Common myeloid progenitor, CD34-positive (primary cell): ENCODE measurements at regions not wholly inside any gene's neighbourhood (a gene's known extent, or its start where the extent isn't known, plus 50 kb on each side); places are given as distances from the start of the nearest gene placed in this dataset.

Source experiments
- CTCF ChIA-PET: fragments of 350-600 bp; sonication (Branson Sonifier 250); formaldehyde crosslinking; loops from one replicate; lab custom pipeline; 2021; ENCODE audit warnings: antibody characterized with exemption; lab: Charles Lee
- POLR2A ChIA-PET: fragments of 350-600 bp; sonication (Branson Sonifier 250); formaldehyde crosslinking; loops from one replicate; lab custom pipeline; 2021; ENCODE audit warnings: antibody characterized with exemption; lab: Charles Lee
- DNase-seq, 3 donors: peaks; one replicate each; pipeline versions ENCODE4 v3.0.0 to v3.0.0-alpha.2; 2013
- H3K27ac ChIP-seq, 2 experiments: 1 replicate in 1 of 2; 2 replicates in 1 of 2; pipeline ENCODE4 v1.7.0; 2013; ENCODE audit warnings: inconsistent platforms in 2 of 2, low read length in 2 of 2, mild to moderate bottlenecking in 2 of 2, low read depth in 1 of 2, moderate library complexity in 1 of 2; ENCODE audit not compliant: severe bottlenecking in 2 of 2, insufficient read depth in 1 of 2, poor library complexity in 1 of 2
- H3K27me3 ChIP-seq, 5 experiments: replicated peaks in 2 of 5; 1 replicate in 3 of 5; 2 replicates in 2 of 5; pipeline versions ENCODE4 v1.6.1 to v1.7.0; 2013; ENCODE audit warnings: low read length in 4 of 5, mild to moderate bottlenecking in 2 of 5, moderate library complexity in 2 of 5, inconsistent platforms in 1 of 5; ENCODE audit not compliant: insufficient read depth in 5 of 5, control insufficient read depth in 4 of 5
- H3K36me3 ChIP-seq, 4 experiments: 1 replicate in 2 of 4; 2 replicates in 2 of 4; pipeline versions ENCODE4 v1.6.1 to v1.7.0; 2013; ENCODE audit warnings: low read length in 3 of 4, control low read depth in 1 of 4, mild to moderate bottlenecking in 1 of 4; ENCODE audit not compliant: control insufficient read depth in 4 of 4, insufficient read depth in 4 of 4
- H3K4me1 ChIP-seq, 4 experiments: 1 replicate in 3 of 4; 2 replicates in 1 of 4; pipeline versions ENCODE4 v1.6.1 to v1.7.1; 2013; ENCODE audit warnings: low read length in 3 of 4, mild to moderate bottlenecking in 3 of 4, control low read depth in 1 of 4, inconsistent platforms in 1 of 4, moderate library complexity in 1 of 4; ENCODE audit not compliant: control insufficient read depth in 4 of 4, insufficient read depth in 4 of 4; ENCODE audit errors: control extremely low read depth in 1 of 4
- H3K4me3 ChIP-seq, 7 experiments: 1 replicate in 4 of 7; 2 replicates in 3 of 7; pipeline versions ENCODE4 v1.5.1 to v1.7.0; 2013; ENCODE audit warnings: mild to moderate bottlenecking in 7 of 7, low read length in 6 of 7, moderate library complexity in 6 of 7, inconsistent platforms in 2 of 7, low read depth in 2 of 7, control low read depth in 1 of 7; ENCODE audit not compliant: insufficient read depth in 4 of 7, control insufficient read depth in 1 of 7; ENCODE audit errors: extremely low read depth in 1 of 7
- H3K9me3 ChIP-seq, 5 experiments: 1 replicate in 4 of 5; 2 replicates in 1 of 5; pipeline versions ENCODE4 v1.6.1 to v1.7.1; 2013; ENCODE audit warnings: low read length in 4 of 5, mild to moderate bottlenecking in 2 of 5, inconsistent platforms in 1 of 5, low read depth in 1 of 5, moderate library complexity in 1 of 5; ENCODE audit not compliant: control insufficient read depth in 4 of 5, insufficient read depth in 2 of 5; ENCODE audit errors: control extremely low read depth in 1 of 5
- WGBS: methylation state at CpG from one replicate; pipeline ENCODE4 v1.1.5; 2013; ENCODE audit not compliant: insufficient coverage; 5-methylcytosine and 5-hydroxymethylcytosine counted together

- Histone ChIP-seq H3K36me3 (no peaks in the 10 kb centered on the region), H3K4me1 (no peaks in the 10 kb centered on the region), H3K27me3 (no peaks in the 10 kb centered on the region), H3K27ac (no peak overlapping the region), H3K9me3 (no peaks in the 10 kb centered on the region), H3K4me3 (no peak overlapping the region)
- POLR2A ChIA-PET, result no interaction called here
- no CpG with 5 or more reads among the region's 2 CpGs for WGBS
- DNase-seq, result no peak
- CTCF ChIA-PET, result no interaction called here
Observed at GRCh38 chrX:121831601-121832000, 784.2 kb downstream of the GLUD2 start.

GRCh38 chrX:121832446-121832845 is 785.0 kb downstream of the GLUD2 start:
- Histone ChIP-seq H3K27ac (no peak overlapping the region), H3K4me1 (no peaks in the 10 kb centered on the region), H3K4me3 (no peak overlapping the region), H3K27me3 (no peaks in the 10 kb centered on the region), H3K9me3 (no peaks in the 10 kb centered on the region), H3K36me3 (no peaks in the 10 kb centered on the region)
- CTCF ChIA-PET, result no interaction called here
- WGBS, result no CpG with 5 or more reads among the region's 1 CpG
- no peak for DNase-seq
- POLR2A ChIA-PET, result no interaction called here

DNA sequence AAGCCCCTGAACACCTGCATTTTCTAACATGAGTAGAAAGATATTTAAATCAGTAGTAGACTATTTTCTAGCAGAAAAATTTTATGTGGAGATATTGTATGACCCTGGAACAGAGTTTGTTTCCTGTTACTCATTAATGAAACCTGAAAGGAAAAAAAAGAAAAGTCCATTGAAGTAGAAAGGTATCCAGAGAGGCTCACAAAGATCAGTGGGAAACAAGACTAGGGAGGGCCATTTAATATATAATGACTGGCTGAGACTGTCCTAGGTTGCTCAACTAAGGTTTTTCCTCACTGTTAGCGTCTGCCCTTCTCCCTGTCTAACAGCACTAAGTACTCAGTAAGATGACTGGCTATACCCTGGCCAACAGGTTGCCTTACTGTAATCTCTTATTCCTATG is 788.6 kb downstream of the GLUD2 start:
- no peak for DNase-seq
- ChIA-PET POLR2A (no interaction called here), CTCF (no interaction called here)
- Histone ChIP-seq H3K9me3 (no peaks in the 10 kb centered on the region), H3K4me3 (no peak overlapping the region), H3K4me1 (no peaks in the 10 kb centered on the region), H3K27me3 (no peaks in the 10 kb centered on the region), H3K27ac (no peak overlapping the region), H3K36me3 (no peaks in the 10 kb centered on the region)
- WGBS, result no CpG with 5 or more reads among the region's 1 CpG

- CTCF ChIA-PET, result no interaction called here
- Histone ChIP-seq H3K36me3 (no peaks in the 10 kb centered on the region), H3K9me3 (no peaks in the 10 kb centered on the region), H3K4me3 (no peak overlapping the region), H3K4me1 (no peaks in the 10 kb centered on the region), H3K27me3 (no peaks in the 10 kb centered on the region), H3K27ac (no peak overlapping the region)
- WGBS, result no CpG with 5 or more reads among the region's 2 CpGs
- DNase-seq, result no peak
- POLR2A ChIA-PET, result no interaction called here
Observed at GRCh38 chrX:121851033-121851432, 803.6 kb downstream of the GLUD2 start.

- no peaks in the 10 kb centered on the region for H3K27me3 ChIP-seq
- H3K36me3 ChIP-seq, result no peaks in the 10 kb centered on the region
- DNase-seq, result no peak
- H3K27ac ChIP-seq, result no peak overlapping the region
- CTCF ChIA-PET, result no interaction called here
- no peaks in the 10 kb centered on the region for H3K4me1 ChIP-seq
- H3K4me3 ChIP-seq, result no peak overlapping the region
- WGBS, result 88% methylated on average over 24 of the region's 27 CpGs
- POLR2A ChIA-PET, result no interaction called here
- H3K9me3 ChIP-seq, result no peaks in the 10 kb centered on the region
Observed at GRCh38 chrX:121853762-121854613, 806.6 kb downstream of the GLUD2 start.

- Histone ChIP-seq H3K4me3 (no peak overlapping the region), H3K27ac (no peak overlapping the region), H3K4me1 (no peaks in the 10 kb centered on the region), H3K36me3 (no peaks in the 10 kb centered on the region), H3K27me3 (no peaks in the 10 kb centered on the region), H3K9me3 (no peaks in the 10 kb centered on the region)
- ChIA-PET CTCF (no interaction called here), POLR2A (no interaction called here)
- 87% methylated on average over 5 of the region's 5 CpGs for WGBS
- DNase-seq, result no peak
Observed at GRCh38 chrX:121854614-121854911, 807.2 kb downstream of the GLUD2 start.

DNA sequence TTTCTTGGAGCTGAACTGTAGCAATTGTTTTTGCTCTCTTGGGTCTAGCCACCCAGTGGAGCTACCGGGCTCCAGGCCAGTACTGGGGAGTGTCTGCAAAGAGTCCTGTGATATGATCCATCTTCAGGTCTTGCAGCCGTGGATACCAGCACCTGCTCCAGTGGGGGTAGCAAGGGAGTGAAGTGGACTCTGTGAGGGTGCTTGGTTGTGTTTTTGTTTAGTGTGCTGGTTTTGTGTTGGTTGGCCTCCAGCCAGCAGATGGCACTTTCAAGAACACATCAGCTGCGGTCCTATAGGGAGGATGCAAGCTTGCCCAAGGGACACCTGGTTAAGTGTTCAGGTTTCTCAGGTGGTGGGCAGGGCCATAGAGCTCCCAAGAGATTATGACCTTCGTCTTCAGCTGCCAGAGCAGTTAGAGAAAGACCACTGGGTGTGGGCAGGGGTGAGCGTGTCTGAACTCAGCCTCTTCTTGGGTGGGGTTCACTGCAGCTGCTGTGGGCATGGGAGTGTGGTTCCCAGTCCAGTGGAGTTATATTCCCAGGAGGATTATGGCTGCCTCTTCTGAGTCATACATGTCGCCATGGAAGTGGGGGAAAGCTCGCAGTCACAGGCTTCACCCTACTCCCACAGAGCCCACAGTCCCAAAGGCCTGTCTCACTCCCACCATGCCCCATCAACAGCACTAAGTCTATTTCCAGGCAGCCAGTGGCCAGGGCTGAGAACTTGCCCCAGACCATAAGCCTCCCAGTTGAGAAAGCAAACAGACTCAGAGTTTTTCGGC is 811.6 kb downstream of the GLUD2 start:
- H3K36me3 ChIP-seq, result no peaks in the 10 kb centered on the region
- no peaks in the 10 kb centered on the region for H3K9me3 ChIP-seq
- no peaks in the 10 kb centered on the region for H3K4me1 ChIP-seq
- no peaks in the 10 kb centered on the region for H3K27me3 ChIP-seq
- CTCF ChIA-PET, result no interaction called here
- WGBS, result 85% methylated on average over 7 of the region's 8 CpGs
- H3K27ac ChIP-seq, result no peak overlapping the region
- POLR2A ChIA-PET, result no interaction called here
- no peak for DNase-seq
- no peak overlapping the region for H3K4me3 ChIP-seq
